KG1 (cell line): ENCODE measurements at regions not wholly inside any gene's neighbourhood (a gene's known extent, or its start where the extent isn't known, plus 50 kb on each side); places are given as distances from the start of the nearest gene placed in this dataset.

ENCODE experiments used
- DNase-seq: peaks from one replicate; lab custom pipeline; 2025; lab: John Stamatoyannopoulos, UW

DNA sequence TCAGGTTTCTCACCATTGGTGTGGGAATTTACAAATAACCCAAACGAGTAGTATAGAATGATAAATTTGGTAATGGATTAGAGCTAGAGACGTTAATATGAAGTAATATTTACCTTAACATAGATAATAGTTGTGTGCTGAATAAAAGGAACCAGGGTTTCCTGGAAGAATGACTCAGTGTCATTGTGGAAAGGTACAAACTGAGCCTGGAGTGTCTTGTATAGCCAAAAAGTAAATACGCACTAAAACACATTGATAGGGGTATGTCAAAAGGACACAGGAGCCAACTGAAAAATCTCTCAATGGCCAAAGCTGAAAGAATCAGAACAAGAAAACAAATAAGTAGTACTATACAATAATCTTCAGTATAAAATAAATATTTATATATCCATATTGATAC, 363.5 kb downstream of the SLCO4C1 start:
- no peak for DNase-seq

DNA sequence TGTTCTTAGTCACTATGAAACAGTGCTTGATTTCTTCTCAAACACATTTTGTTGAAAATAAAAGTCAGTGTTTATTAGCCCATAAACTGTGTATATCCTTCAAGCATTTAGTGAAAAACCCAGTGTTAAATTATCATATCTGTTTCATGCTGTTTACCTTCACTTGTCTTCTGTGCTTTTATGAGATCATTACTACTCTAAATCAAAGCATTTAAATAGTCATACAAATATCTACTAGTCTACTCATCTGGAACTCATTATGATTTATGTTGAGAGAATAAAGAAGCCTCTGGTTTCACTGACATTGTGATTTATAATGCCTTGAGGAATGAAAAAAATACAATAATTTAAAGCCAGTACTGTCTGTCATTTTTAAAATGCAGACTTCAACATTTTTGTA, 366.5 kb downstream of the SLCO4C1 start:
- DNase-seq = no peak

DNA sequence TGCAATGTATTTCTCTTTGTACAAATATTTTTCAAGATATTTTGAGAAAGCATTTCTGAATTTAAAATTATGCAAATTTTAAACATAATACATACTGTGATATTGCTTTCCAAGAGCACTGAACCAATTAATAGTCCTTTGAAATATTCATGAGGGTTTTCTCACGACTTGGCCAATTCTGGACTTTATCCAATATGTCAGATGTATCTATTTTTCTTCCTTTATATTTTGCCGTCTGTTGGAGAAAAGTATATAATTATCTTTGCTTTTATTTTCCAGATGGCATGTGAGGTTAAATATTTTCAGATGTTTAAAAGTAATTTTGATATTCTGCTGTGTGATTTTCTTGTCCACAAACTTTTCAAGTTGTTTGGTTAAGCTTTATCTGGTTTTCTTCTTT, 378.9 kb downstream of the SLCO4C1 start:
- no peak for DNase-seq

DNA sequence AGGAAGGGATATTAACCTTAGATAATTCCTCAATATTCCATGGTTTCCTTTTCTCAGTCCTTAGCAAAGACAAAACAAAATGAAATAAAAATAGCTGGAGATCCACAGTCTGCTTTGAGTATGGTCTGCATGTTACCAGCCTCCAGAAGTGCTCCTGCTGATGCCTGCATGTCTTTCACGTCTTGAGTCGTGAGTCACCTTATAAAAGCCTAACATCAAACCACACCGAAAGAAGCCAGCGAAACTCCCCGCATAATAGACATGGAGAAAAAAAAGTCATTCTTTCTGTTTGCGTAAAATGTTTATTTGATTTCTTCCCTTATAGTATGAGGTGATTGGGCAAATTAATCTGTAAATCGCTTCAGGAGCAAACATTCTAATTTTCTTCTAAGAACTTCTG, 380.5 kb downstream of the SLCO4C1 start:
- no peak for DNase-seq

DNA sequence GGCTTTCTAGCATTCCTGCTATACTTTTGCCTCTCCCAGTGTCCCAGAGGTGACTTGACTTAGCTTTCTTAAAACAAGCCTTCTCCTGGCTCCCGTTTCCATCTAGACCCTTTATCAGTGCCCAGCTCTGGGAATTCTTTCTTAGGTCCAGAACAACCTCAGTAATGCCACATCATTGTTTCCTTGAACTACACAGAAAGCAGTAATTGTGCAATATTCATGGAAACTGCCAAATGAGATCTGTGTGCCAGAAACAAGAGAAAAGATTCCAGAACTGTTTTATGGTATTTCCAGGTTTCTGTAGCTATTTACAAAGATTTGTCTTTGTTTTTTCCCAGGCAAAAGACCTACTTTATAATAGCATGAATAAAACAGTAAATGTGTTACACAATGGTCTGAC, 391.3 kb downstream of the SLCO4C1 start:
- no peak for DNase-seq

DNA sequence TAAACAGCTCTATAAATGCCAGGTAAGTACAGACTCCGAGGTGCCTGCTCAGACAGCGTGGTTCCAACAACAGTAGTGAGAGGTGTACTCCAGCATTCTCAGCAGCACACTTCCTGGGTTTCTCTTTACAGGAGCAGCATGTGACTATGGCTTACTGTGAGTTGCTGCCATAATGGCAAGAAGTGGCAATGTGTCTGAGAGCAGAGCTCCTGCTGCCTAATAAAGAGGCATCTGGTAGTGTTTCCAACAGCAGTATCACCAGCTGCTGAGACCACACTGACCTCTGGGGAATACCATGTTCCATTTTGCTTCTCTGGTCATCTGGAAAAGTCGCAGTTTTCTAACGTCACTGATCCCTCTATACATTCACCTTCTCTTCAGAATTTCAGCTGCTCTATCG, 398.2 kb downstream of the SLCO4C1 start:
- no peak for DNase-seq

DNA sequence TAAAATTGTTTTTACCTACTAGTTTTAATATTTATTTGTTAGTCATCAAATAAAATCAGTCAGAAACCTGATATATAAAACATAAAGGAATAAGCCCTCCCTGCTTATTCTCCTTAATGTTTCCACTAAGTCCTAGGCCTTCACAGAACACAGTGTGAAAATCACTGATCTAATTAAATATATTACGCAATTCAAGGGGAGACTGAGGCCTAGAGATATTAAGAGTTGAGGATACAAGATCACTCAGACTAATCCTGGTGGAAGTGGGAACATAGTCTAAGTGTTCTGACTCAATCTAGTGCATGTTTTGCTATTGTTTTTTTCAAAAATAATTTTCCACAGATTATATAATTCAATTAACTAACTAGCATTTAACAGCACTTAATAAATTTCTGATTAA, 401.1 kb downstream of the SLCO4C1 start:
- DNase-seq = no peak

DNA sequence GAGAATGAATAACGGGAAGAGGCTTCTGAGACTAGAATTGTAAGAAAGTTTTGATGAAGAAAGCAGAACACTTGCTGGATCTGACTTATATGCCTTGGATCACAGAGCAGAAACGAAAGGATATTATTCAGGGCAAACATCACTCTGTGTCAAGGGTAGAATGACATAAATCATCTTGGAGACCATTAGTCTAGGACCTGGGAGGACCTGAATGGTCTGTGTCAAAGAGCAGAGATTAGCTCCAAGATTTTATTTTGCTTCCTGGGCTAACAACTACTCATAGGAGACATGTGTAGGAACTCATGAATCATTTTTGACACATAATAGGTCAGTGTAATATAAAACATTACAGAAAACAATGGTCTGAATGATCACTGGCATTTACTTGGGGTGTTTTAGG, 417.9 kb downstream of the SLCO4C1 start:
- no peak for DNase-seq

DNA sequence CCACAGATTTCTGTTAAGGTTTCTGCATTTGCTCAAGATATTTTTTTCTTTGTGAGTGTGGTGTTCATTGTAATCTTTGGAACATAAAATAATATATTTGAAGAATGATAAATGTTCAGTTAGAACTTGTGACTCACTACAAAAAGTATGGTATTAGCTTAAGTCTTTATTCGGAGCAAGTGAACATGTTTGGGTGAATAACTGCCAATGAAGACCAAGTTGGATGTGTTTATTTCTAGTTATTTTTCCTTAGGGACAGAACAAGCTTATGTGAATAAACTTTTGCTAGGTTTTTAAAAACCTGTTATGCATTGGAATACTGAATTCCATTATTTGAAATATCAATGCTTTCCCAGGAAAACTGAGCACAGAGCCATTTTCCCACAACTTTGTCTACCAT, 418.6 kb downstream of the SLCO4C1 start:
- DNase-seq = no peak

DNA sequence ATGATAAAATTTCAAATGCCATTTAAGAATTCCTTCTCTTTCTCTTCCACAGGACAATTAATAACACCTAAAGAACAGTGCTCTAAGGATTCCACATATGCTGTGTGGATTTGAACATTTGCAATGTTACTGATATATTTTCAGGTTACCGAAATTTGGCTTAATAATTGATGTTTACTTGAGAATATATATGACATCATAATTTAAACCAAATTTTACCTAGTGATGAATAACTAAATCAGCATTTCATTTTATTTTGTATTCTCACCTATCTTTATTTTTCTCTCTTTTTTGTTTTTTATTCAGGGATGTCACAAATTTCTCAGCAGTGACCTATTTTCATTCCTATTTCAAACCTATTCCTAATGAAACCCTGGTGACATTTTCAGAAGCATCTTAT, 429.6 kb downstream of the SLCO4C1 start:
- DNase-seq = no peak

DNA sequence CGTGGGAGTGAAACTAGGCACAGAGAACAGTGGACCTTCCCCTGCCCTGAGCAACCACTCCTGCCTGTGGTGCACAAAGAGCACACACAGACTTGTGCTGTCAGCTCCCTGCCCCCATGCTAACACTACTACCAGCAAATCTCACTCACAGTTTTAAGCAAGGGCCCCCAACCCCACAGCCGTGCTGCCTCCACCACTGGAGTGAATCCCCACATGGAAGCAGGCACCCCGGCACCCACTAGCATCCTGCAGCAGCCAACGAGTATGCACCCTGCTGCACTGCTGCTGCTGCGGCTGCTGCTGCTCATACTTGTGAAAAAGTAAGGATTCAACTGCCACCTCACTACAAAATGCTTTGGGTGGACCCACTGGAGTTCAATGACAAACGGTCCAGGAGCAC, 435.5 kb downstream of the SLCO4C1 start:
- DNase-seq = no peak

DNA sequence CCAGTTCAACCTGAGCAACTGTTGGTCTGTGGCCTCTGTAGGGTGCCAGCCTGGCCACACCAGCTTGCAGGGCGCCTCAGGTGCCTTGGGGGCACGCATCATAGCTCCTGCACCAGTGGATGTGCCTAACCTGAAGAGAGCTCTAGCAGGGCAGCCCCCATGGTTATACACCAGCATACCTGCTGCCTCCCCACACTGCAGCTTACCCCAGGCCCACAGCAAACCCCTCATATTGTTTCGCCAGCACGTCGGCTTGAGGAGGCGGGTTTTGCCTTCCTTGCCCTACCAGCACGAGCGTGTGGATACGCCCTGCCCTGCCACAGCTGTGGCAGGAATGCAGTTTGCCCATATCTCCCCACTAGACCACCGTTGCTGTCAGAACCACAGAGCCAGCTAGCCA, 435.9 kb downstream of the SLCO4C1 start:
- no peak for DNase-seq

DNA sequence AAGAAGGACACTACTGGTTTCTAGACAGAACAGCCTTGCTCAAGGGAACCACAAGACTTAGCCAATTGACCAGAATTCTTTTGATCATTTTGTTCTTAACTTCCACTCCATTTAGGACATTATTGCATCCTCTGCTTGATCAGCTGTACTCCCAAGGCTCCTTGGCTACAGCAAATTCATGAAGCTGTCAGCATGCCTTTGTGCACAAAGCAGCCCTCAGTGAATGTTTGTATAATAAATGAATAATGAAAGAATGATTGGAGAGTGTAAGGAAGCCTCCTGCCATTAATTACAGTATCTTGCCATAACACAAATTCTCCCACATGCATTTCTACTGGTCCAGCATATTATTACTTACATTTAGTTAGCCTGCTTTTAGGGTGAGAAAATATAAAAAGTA, 449.6 kb downstream of the SLCO4C1 start:
- DNase-seq = no peak

DNA sequence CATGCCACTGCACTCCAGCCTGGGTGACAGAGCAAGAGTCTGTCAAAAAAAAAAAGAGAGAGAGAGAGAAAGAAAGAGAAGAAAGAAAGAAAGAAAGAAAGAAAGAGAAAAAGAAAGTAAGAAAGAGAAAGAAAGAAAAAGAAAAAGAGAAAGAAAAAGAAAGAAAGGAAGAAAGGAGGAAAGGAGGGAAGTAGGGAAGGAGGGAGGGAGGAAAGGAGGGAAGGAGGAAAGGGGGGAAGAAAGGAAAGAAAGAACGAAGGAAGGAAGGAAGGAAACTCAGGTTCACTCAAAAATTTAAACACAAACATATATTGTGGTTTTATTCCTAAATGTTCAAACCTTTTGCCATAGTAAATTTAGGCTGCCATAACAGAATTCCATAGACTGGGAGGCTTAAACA, 453.0 kb downstream of the SLCO4C1 start:
- DNase-seq = no peak

DNA sequence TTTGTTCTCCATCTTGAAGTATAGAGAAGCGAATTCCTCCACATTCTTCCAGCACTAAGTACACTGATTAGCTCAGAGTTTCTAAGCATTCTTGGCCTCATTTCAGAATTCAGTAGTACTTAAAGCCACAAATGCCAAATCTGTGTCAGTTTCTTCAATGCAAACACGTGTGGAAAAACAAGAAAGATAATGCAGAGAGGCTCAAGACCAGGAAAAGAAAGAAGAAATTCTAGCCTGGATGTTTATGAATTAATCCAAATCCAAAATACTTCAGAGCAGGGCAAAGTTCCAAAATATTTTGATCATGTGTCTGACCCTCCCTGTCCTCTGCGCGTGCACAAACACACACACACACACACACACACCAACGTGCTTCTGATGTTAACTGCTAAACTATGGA, 457.6 kb downstream of the SLCO4C1 start:
- DNase-seq = no peak

DNA sequence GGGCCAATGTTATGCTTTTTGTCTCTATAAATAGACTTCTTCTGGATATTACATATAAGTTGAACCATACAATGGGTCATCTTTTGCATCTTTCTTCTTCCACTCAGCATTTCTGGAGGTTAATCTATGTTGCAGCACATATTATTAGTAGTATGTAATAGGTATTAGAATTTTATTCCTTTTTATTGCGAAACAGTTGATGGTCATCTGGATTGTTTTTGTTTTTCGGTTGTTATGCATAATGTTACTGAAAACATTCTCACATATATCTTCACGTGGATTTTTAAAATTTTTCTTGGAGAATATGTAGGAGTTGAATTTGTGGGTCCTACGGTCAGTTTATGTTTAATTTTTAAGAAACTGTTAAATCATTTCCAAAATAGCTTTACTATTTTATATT, 466.8 kb downstream of the SLCO4C1 start:
- DNase-seq = no peak

DNA sequence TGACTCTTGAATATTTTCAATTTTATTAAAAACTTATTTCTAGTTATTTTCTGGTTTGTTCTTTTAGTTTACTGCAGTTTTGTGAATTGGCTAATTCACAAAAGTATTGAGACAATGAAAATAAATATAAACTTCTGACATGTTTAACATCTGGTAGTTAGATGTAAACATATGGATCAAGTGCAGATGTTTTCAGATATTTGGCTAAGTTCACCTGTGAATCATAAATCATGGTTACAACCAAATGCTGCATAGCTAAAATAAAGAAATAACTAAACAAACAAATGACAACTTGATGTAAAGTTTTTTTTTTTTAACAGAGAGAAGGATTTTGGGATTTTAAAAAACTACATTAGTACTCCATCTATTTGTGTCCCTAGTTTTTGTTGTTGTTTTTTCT, 484.6 kb downstream of the SLCO4C1 start:
- no peak for DNase-seq

DNA sequence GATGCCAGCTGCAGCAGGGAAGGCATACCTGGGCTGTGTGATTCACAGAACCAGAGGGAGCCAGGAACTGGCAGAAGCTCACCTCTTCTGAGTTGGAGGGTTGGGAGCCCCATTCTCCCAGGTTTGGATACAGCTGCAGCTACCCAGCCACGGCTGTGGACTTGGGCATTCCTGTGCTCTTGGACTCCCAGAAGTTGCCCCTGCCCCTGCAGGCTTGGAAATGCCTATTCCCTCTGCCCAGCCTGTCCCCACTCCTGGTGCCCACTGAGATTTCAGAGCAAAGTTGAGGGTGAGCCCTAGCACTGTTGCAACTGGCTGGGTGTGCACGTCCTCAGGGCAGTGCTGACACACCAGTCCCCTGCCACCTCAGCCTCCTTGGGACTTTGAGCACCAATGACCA, 489.7 kb downstream of the SLCO4C1 start:
- no peak for DNase-seq

DNA sequence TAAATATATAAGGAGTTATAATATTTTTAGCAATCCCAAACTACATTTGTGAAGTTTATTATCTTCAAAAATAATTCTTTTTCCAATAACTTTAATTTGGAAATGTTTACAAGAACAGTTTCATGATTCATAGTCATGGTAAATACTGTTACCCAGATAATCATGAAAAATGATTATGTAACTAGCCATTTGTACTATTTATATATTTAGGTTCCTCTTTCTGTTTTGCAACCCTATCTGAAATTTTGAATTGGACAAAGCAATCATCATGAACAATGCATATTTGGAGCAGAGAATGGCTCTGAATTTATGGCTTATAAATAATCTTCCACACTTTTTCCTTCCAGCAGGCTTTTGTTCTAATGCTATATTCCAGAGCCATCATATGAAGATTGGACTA, 499.7 kb downstream of the SLCO4C1 start:
- no peak for DNase-seq

DNA sequence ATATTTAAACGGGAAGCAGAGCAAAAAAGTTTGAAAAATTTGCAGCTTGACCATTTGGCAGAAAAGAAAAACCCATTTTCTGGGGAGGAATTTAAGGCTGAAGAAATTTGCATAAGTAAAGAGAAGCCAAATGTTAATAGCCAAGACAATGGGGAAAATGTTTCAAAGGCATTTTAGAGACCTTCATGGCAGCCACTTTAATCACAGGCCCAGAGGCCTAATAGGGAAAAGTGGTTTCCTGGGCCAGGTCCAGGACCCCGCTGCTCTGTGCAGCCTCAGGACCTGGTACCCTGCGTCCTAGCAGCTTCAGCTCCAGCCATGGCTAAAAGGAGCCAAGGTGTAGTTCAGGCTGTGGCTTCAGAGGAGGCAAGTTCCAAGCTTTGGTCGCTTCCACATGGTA, 507.3 kb downstream of the SLCO4C1 start:
- DNase-seq = no peak

DNA sequence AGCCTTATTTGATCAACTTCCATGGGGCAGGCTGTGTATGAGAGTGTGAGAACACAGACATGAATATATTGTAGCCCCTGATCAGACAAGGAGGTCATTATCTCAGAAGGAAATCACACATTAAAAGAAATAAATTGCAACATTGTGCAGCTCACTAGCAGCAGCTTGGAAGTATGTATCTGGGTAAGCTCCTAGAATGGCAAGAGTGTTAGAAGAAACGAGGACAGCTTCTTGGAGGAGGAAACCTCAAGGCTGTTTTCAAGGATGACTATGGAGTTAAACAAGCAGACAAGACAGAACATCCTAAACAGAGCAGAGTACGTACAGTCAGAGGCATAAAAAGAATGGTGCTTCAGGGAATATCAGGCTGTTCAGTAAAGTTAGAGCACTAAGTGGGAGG, 511.0 kb downstream of the SLCO4C1 start:
- DNase-seq = no peak

DNA sequence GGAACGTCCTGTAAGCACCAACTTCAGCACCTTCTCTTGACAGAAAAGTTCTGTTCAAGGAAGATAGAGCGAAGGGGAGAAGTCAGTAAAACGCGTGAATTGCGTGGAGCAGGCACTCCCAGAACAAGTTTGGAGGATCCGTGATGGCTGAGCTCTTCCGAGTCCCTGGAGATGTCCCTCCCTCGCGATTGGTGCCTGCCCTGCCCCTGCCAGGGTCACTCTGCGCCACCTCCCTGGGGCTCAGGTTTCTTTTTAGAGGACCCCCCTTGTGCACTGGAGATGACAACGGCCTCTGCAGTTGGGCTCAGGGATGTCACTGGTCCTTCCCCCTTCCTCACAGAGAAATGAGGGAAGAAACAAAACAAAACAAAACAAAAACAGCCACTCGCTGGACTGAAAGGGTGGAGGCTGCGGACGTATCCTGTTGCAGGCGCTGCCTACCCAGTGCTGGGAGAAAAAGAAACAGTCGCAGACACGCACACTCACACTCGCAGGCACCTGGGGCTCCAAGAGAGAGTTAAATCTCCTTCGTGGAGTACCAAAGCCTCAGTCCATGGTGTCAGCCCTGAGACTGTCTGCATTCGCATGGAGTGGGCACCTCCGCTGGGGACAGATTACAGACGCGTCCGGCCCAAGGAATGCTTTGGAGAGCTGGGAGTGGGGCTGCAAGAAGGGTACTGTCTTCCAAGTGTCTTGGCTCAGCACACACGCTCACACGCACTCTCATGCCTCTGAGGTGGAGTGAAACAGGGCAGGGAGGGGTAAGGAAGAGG, 512.7 kb downstream of the SLCO4C1 start:
- no peak for DNase-seq

DNA sequence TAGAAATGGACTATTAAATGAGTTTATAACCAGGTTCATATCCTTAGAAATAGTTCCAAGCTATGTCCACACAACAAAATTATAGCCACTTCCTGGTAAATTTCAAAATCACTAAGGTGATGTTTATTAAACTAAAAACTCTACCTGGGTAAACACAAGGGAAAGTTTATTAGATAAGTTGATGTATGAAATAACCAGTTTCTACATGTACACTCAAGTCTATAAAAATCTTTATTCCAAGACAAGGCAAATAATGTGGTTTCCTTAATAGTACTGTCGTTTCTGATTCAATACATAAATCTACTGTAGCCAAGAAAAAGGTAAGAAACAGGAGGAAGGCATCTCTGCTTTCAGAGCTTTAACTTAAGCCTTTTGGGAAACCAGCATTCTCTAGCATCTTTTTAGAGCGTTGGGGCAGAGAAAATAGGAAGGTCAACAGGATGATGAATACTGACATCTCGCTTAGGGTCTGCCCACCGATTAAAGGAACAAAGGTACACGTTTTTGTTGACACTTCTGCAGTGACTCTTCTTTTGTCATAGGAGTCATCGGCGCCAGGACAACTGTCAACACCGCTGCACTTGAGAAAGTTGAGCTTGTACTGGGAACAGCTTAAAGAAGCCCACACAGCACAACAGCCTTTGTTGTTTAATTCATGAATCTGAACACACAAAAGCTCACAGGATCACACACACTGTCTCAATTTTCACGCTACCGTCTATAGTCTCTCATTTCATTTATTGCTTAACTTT, 513.6 kb downstream of the SLCO4C1 start:
- no peak for DNase-seq

DNA sequence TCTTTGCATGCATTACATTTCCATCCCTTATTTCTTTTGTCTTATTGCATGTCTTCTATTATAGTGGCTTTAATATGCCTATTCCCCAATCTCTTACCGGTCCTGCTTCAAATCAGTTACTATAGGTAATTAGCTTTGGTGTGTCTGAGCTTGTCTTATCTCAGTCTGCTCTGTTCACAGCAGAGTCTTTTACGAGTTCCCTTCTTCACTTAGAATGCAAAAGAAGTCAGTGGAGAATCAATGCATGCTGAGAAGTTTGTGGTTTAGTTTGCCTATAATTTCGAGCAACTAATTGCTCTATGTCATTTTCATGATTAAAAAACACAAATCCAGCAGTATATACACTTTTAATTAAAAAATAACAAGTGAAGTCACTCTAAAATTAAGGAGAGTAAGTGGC, 545.0 kb downstream of the SLCO4C1 start:
- no peak for DNase-seq
